MG63 (cell line): ENCODE measurements at regions not wholly inside any gene's neighbourhood (a gene's known extent, or its start where the extent isn't known, plus 50 kb on each side); places are given as distances from the start of the nearest gene placed in this dataset.

Experiments used
- DNase-seq: peaks from one replicate; pipeline ENCODE4 v3.0.0-alpha.2; 2020
- H3K27me3 ChIP-seq: fragments of 250-450 bp; sonication (Bioruptor Pico); 2 replicates; pipeline ENCODE4 v1.5.1; 2020; ENCODE audit warnings: mild to moderate bottlenecking, moderate library complexity
- H3K36me3 ChIP-seq: fragments of 250-450 bp; sonication (Bioruptor Pico); 2 replicates; pipeline ENCODE4 v1.5.1; 2020; ENCODE audit warnings: mild to moderate bottlenecking, moderate library complexity
- H3K4me3 ChIP-seq: fragments of 250-450 bp; sonication (Bioruptor Pico); 2 replicates; pipeline ENCODE4 v1.5.1; 2020; ENCODE audit warnings: mild to moderate bottlenecking, moderate library complexity
- H3K9me3 ChIP-seq: fragments of 250-450 bp; sonication (Bioruptor Pico); 2 replicates; pipeline ENCODE4 v1.5.1; 2020; ENCODE audit warnings: mild to moderate bottlenecking, moderate library complexity

GRCh38 chr2:173630425-173631126, 275.9 kb downstream of the CDCA7 start:
- no peaks in the 10 kb centered on the region for H3K36me3 ChIP-seq
- no peak for DNase-seq
- H3K9me3 ChIP-seq, result peaks cover 3% of the 10 kb centered on the region; the same call in 1 of the 2 replicates
- H3K27me3 ChIP-seq, result no peaks in the 10 kb centered on the region
- no peak overlapping the region for H3K4me3 ChIP-seq

DNA sequence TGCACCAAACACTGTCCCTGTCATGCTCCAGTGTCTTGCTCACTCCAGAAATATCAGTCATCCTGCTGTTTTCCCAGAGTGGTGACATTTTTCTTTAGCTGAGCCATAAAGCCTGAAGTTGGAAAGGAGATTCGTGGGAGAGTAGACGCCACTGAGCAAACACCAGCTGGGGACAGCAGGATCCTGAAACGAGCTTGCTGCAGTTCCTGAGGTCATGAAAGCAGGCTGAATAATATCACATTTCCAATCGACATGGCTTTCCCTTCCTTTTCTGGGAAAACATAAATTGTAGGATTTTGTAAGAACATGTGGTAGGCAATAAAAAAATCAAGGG, 276.4 kb downstream of the CDCA7 start:
- no peak for DNase-seq
- Histone ChIP-seq H3K36me3 (no peaks in the 10 kb centered on the region), H3K9me3 (peaks cover 3% of the 10 kb centered on the region; the same call in 1 of the 2 replicates), H3K4me3 (no peak overlapping the region), H3K27me3 (no peaks in the 10 kb centered on the region)

GRCh38 chr2:173644146-173644545, 289.5 kb downstream of the CDCA7 start:
- H3K9me3 ChIP-seq, result no peaks in the 10 kb centered on the region
- H3K4me3 ChIP-seq, result no peak overlapping the region
- peak; percentile 15 for DNase-seq
- H3K36me3 ChIP-seq, result no peaks in the 10 kb centered on the region
- no peaks in the 10 kb centered on the region for H3K27me3 ChIP-seq

DNA sequence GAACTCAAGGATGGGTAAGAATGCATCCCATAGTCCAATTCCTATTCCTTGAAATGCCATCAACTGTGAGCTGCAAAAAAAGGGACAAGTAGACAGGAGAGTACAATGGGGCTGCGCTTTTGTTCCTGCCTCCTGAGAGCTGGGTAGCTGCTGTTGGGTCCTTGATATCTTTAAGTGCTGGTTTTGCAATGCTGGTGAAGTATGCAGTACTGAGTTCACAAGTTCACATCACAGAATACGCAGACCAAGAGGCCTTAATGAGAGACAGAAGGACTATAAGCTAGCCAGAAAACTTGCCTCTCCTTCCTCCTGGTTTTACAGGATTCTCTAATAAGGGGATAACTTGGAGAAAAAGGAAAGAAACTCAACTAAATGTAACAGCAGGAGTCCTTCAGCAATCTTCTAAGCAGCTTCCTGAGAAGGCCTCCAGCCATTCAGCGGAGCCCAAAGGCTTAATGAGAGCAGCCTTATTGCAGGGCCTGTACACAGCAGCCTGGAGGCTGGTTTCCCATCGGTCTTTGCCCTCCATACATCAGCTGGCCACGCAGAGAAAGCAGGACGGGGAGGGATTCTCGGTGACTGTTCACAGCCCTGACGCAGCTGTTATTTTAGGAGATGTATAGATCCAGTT, 293.1 kb downstream of the CDCA7 start:
- H3K9me3 ChIP-seq, result 0 out of 2 replicates have a peak, but pooled peaks cover 3% of the 10 kb centered on the region
- DNase-seq, result no peak

DNA sequence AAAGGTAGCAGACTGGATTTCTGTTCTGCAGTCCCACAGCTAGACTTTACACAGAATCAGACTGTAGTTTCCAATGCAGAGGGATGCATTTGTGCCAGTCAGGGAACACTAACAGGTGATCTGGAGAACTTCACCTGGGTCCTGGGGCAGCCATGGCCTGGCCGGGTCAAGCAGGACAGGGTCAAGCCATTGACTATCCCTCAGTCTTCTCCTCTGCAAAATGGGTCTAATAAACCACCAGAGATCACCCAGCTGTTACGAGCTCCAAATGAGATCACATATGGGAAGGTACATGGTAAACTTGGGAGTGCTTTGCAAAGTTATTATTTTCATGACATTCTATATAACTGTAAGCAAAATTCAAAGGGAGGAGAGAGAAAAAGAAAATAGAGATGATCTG, 294.1 kb downstream of the CDCA7 start:
- Histone ChIP-seq H3K27me3 (no peaks in the 10 kb centered on the region), H3K9me3 (0 out of 2 replicates have a peak, but pooled peaks cover 3% of the 10 kb centered on the region), H3K36me3 (no peaks in the 10 kb centered on the region), H3K4me3 (no peak overlapping the region)
- no peak for DNase-seq

More for the DNA sequence above, 293.1 kb downstream of the CDCA7 start:
- no peaks in the 10 kb centered on the region for H3K36me3 ChIP-seq
- no peak overlapping the region for H3K4me3 ChIP-seq
- no peaks in the 10 kb centered on the region for H3K27me3 ChIP-seq

- no peak for DNase-seq
- Histone ChIP-seq H3K36me3 (no peaks in the 10 kb centered on the region), H3K9me3 (0 out of 2 replicates have a peak, but pooled peaks cover 3% of the 10 kb centered on the region), H3K27me3 (no peaks in the 10 kb centered on the region), H3K4me3 (no peak overlapping the region)
Measured at GRCh38 chr2:173649527-173650219, 295.0 kb downstream of the CDCA7 start.

- no peaks in the 10 kb centered on the region for H3K36me3 ChIP-seq
- H3K9me3 ChIP-seq, result 0 out of 2 replicates have a peak, but pooled peaks cover 3% of the 10 kb centered on the region
- no peak overlapping the region for H3K4me3 ChIP-seq
- DNase-seq, result no peak
- H3K27me3 ChIP-seq, result no peaks in the 10 kb centered on the region
Measured at GRCh38 chr2:173651891-173652290, 297.2 kb downstream of the CDCA7 start.

GRCh38 chr2:173652311-173652710, 297.6 kb downstream of the CDCA7 start:
- H3K27me3 ChIP-seq, result no peaks in the 10 kb centered on the region
- no peaks in the 10 kb centered on the region for H3K36me3 ChIP-seq
- peak; percentile 61 for DNase-seq
- no peak overlapping the region for H3K4me3 ChIP-seq
- H3K9me3 ChIP-seq, result 0 out of 2 replicates have a peak, but pooled peaks cover 3% of the 10 kb centered on the region

GRCh38 chr2:173652767-173653431, 298.2 kb downstream of the CDCA7 start:
- Histone ChIP-seq H3K9me3 (0 out of 2 replicates have a peak, but pooled peaks cover 3% of the 10 kb centered on the region), H3K27me3 (no peaks in the 10 kb centered on the region), H3K36me3 (no peaks in the 10 kb centered on the region), H3K4me3 (no peak overlapping the region)
- peak; percentile 90 for DNase-seq

GRCh38 chr2:173653432-173653805, 298.7 kb downstream of the CDCA7 start:
- no peak overlapping the region for H3K4me3 ChIP-seq
- H3K36me3 ChIP-seq, result no peaks in the 10 kb centered on the region
- 0 out of 2 replicates have a peak, but pooled peaks cover 3% of the 10 kb centered on the region for H3K9me3 ChIP-seq
- no peak for DNase-seq
- no peaks in the 10 kb centered on the region for H3K27me3 ChIP-seq

DNA sequence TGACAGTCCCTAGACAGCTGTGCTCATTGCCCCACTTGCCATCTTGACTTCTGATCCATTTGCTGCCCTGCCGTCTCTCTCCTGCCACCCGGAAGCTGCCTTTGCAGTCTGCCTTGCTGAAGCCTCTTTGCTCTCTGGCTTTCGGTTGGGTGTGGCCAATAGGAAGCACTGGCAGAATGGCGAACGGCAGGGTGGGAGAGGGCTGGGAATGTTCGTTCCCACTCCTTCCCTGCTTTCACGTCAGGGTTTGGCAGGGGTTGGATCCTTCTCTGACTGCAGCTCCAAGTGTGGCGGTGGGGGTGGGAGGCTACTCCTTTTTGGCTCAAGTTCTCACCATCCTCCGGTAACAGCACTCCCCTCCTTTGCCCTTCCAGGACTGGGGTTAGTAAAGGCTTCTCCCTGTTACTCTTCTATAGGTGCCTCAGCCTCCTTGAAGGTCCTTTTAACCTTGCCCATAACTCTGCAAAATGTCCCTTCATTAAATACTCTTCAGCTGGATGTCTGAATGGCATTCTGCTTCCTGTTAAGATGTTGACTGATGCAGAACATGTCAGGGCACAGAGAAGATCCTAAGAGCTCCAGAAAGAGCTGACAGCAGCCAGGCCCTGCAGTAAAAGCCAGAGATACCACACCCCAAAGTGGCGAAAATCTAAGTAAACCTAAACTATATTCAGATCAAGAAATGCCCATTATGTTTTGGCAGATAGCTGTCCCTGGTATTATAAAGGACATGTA, 299.7 kb downstream of the CDCA7 start:
- no peak for DNase-seq
- Histone ChIP-seq H3K36me3 (no peaks in the 10 kb centered on the region), H3K4me3 (no peak overlapping the region), H3K9me3 (0 out of 2 replicates have a peak, but pooled peaks cover 3% of the 10 kb centered on the region), H3K27me3 (no peaks in the 10 kb centered on the region)

GRCh38 chr2:173654896-173655265, 300.2 kb downstream of the CDCA7 start:
- H3K9me3 ChIP-seq, result 0 out of 2 replicates have a peak, but pooled peaks cover 3% of the 10 kb centered on the region
- no peak for DNase-seq
- H3K4me3 ChIP-seq, result no peak overlapping the region
- no peaks in the 10 kb centered on the region for H3K36me3 ChIP-seq
- no peaks in the 10 kb centered on the region for H3K27me3 ChIP-seq

DNA sequence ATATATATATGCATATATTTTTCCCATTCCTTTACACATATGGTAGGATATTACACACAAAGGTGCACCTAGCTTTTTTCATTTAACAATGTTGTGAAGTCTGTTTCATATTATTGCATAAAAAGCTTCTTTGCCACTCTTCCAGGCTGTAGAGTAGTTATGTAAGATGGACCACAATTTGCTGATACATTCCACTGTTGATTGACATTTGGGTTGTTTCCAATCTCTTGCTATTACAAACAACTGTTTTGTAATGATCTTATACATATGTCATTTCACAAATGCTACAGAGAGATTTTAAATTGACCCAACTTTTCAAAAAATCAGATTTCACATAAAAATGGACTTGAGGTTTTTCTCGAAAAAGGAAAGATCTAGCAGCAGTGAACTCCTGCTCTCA, 301.4 kb downstream of the CDCA7 start:
- H3K9me3 ChIP-seq, result 0 out of 2 replicates have a peak, but pooled peaks cover 3% of the 10 kb centered on the region
- no peak overlapping the region for H3K4me3 ChIP-seq
- H3K36me3 ChIP-seq, result no peaks in the 10 kb centered on the region
- no peak for DNase-seq
- H3K27me3 ChIP-seq, result no peaks in the 10 kb centered on the region

DNA sequence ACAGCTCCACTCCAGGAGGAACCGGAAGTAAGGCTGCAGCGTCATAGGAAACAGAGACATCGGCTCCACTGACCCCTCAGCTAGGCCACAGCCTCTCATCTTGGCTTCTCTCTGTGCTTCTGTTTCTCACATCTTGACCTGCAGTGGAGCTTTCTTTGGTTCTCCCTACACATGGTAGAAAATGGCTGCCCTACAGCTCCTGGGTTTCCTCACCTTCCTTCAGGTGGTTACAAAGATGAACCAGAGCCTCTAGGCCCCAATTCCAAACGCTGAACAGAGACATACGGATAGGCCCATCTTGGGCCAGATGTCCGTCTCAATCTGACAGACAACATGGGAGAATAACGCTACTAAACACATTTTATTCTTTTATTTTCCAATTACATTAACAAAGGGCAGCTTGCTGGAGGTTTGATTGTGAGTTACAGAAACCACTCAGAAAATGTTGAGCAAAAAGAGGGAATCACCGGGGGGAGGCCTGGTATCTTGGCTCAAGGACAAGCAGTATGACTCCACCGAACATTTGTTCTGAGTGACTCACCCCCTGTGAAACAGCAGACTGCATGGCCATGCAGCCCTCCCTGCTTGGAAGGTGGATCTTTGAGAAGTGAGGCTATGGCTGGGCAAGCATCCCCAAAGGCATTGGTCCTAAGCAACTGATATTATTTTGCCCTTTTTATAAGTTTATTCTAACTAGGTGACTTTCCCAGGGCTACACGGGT, 303.5 kb downstream of the CDCA7 start:
- Histone ChIP-seq H3K9me3 (no peaks in the 10 kb centered on the region), H3K36me3 (no peaks in the 10 kb centered on the region), H3K27me3 (no peaks in the 10 kb centered on the region), H3K4me3 (no peak overlapping the region)
- DNase-seq, result peak; percentile 89

- DNase-seq, result no peak
- Histone ChIP-seq H3K27me3 (no peaks in the 10 kb centered on the region), H3K9me3 (no peaks in the 10 kb centered on the region), H3K4me3 (no peak overlapping the region), H3K36me3 (no peaks in the 10 kb centered on the region)
Measured at GRCh38 chr2:173658946-173659371, 304.3 kb downstream of the CDCA7 start.

- Histone ChIP-seq H3K4me3 (no peak overlapping the region), H3K9me3 (no peaks in the 10 kb centered on the region), H3K27me3 (no peaks in the 10 kb centered on the region), H3K36me3 (no peaks in the 10 kb centered on the region)
- DNase-seq, result no peak
Measured at GRCh38 chr2:173659509-173659908, 304.8 kb downstream of the CDCA7 start.
